PC-3 (cell line): ENCODE measurements at regions not wholly inside any gene's neighbourhood (a gene's known extent, or its start where the extent isn't known, plus 50 kb on each side); places are given as distances from the start of the nearest gene placed in this dataset.

Experiments used
- ATAC-seq: fragments of 200-7000 bp; cut with Tn5 transposase; 2 replicates; pipeline ENCODE4 v1.9.1; 2020; ENCODE audit warnings: mild to moderate bottlenecking, moderate library complexity
- BruUV-seq: library from RNA; stranded (reverse); fragments of 400-500 nt; replicated peaks from 2 replicates; lab custom pipeline; 2021; lab: Mats Ljungman, UMichigan
- CTCF ChIA-PET: fragments of 300-600 bp; sonication (Branson Sonifier 250); formaldehyde crosslinking; loops from one replicate; lab custom pipeline; 2022; ENCODE audit warnings: antibody characterized with exemption; lab: Charles Lee
- POLR2A ChIA-PET: fragments of 300-600 bp; sonication (Branson Sonifier 250); formaldehyde crosslinking; loops from one replicate; lab custom pipeline; 2022; ENCODE audit warnings: antibody characterized with exemption; ENCODE audit not compliant: unreplicated experiment; lab: Charles Lee
- DNase-seq: peaks from one replicate; pipeline ENCODE4 v3.0.0-alpha.2; 2015
- H2AFZ ChIP-seq: fragments of 300-600 bp; sonication (generic); 2 replicates; pipeline ENCODE4 v1.6.0; 2016; ENCODE audit warnings: antibody characterized with exemption, low read length
- H3F3A ChIP-seq: fragments of 300-600 bp; sonication (generic); one replicate; pipeline ENCODE4 v1.6.0; 2017; ENCODE audit warnings: antibody characterized with exemption, low read length, control low read depth, mild to moderate bottlenecking; ENCODE audit not compliant: unreplicated experiment
- H3K27ac ChIP-seq: fragments of 300-600 bp; sonication (generic); 2 replicates; pipeline ENCODE4 v1.5.1; 2016; ENCODE audit warnings: mild to moderate bottlenecking, low read length
- H3K27me3 ChIP-seq: fragments of 300-600 bp; sonication (generic); 2 replicates; pipeline ENCODE4 v1.6.1; 2016; ENCODE audit warnings: low read length, mixed read lengths
- H3K36me3 ChIP-seq: fragments of 300-600 bp; sonication (generic); 2 replicates; pipeline ENCODE4 v1.6.1; 2016; ENCODE audit warnings: low read depth, mixed run types, low read length, mixed read lengths
- H3K4me1 ChIP-seq: fragments of 300-600 bp; sonication (generic); 2 replicates; pipeline ENCODE4 v1.5.1; 2016; ENCODE audit warnings: low read length; ENCODE audit not compliant: insufficient read depth
- H3K4me2 ChIP-seq: fragments of 300-600 bp; sonication (generic); 2 replicates; pipeline ENCODE4 v1.6.0; 2016; ENCODE audit warnings: low read length
- H3K4me3 ChIP-seq: fragments of 300-600 bp; sonication (generic); 2 replicates; pipeline ENCODE4 v1.5.1; 2016; ENCODE audit warnings: mild to moderate bottlenecking, low read length, mixed read lengths
- H3K79me2 ChIP-seq: fragments of 300-600 bp; sonication (generic); 2 replicates; pipeline ENCODE4 v1.6.1; 2017; ENCODE audit warnings: low read length, mixed read lengths
- H3K9ac ChIP-seq: fragments of 300-600 bp; sonication (generic); 2 replicates; pipeline ENCODE4 v1.6.0; 2016; ENCODE audit warnings: mild to moderate bottlenecking, low read length
- H3K9me2 ChIP-seq: fragments of 300-600 bp; sonication (generic); replicated peaks from 2 replicates; pipeline ENCODE4 v1.6.1; 2016; ENCODE audit warnings: mixed run types, low read length, mixed read lengths
- H3K9me3 ChIP-seq: fragments of 300-600 bp; sonication (generic); 2 replicates; pipeline ENCODE4 v1.6.1; 2016; ENCODE audit warnings: low read length, mixed read lengths
- H4K20me1 ChIP-seq: fragments of 300-600 bp; sonication (generic); 2 replicates; pipeline ENCODE4 v1.6.1; 2016; ENCODE audit warnings: low read length, mixed read lengths
- CTCF ChIP-seq: fragments of 300-600 bp; sonication (generic); conservative IDR thresholded peaks from 2 replicates; pipeline ENCODE4 v1.5.1; 2017; ENCODE audit warnings: antibody characterized with exemption, low read depth, mild to moderate bottlenecking, low read length
- EZH2 ChIP-seq: fragments of 300-600 bp; sonication (generic); IDR thresholded peaks from one replicate; pipeline ENCODE4 v1.6.1; 2017; ENCODE audit warnings: antibody characterized with exemption, mild to moderate bottlenecking, low read length; ENCODE audit not compliant: unreplicated experiment
- EZH2phosphoT487 ChIP-seq: fragments of 300-600 bp; sonication (generic); IDR thresholded peaks from 2 replicates; pipeline ENCODE4 v1.6.1; 2018; ENCODE audit warnings: mild to moderate bottlenecking, antibody characterized with exemption, low read length, borderline replicate concordance
- intact Hi-C: fragments of 100-400 bp; cut with micrococcal nuclease; formaldehyde crosslinking; loops from 2 replicates; pipeline ENCODE4 v1.9.0; 2023

GRCh38 chr5:96236831-96237230 lies 196.2 kb downstream of the PCSK1 start:
- TF ChIP-seq EZH2phosphoT487 (no peak), CTCF (no peak), EZH2 (no peak)
- no peaks in the 10 kb centered on the region for H3F3A ChIP-seq
- H3K9ac ChIP-seq, result no peak overlapping the region
- CTCF ChIA-PET, result no interaction called here
- H3K36me3 ChIP-seq, result no peaks in the 10 kb centered on the region
- intact Hi-C loops, result no loop called here
- BruUV-seq, result no TSS peak
- DNase-seq (no peak), ATAC-seq (no peak)
- H3K27me3 ChIP-seq, result no peaks in the 10 kb centered on the region
- peaks cover 6% of the 10 kb centered on the region; the same call in 1 of the 2 replicates for H3K9me3 ChIP-seq
- no peak overlapping the region for H2AFZ ChIP-seq
- no peak overlapping the region for H3K4me2 ChIP-seq
- no peaks in the 10 kb centered on the region for H3K4me1 ChIP-seq
- H3K27ac ChIP-seq, result no peak overlapping the region
- H4K20me1 ChIP-seq, result no peaks in the 10 kb centered on the region
- POLR2A ChIA-PET, result no interaction called here
- no peaks in the 10 kb centered on the region for H3K79me2 ChIP-seq
- no peak overlapping the region for H3K4me3 ChIP-seq
- H3K9me2 ChIP-seq, result no peaks in the 10 kb centered on the region

- no peaks in the 10 kb centered on the region for H3K9me2 ChIP-seq
- no peak overlapping the region for H3K27ac ChIP-seq
- no peak overlapping the region for H3K4me2 ChIP-seq
- no peaks in the 10 kb centered on the region for H3K79me2 ChIP-seq
- no peaks in the 10 kb centered on the region for H3K4me1 ChIP-seq
- POLR2A ChIA-PET, result no interaction called here
- no peaks in the 10 kb centered on the region for H3K36me3 ChIP-seq
- no peak overlapping the region for H3K4me3 ChIP-seq
- H3K27me3 ChIP-seq, result no peaks in the 10 kb centered on the region
- peaks cover 6% of the 10 kb centered on the region; the same call in 1 of the 2 replicates for H3K9me3 ChIP-seq
- CTCF ChIA-PET, result no interaction called here
- no peak overlapping the region for H3K9ac ChIP-seq
- no peak overlapping the region for H2AFZ ChIP-seq
- DNase-seq, result no peak
- no peaks in the 10 kb centered on the region for H4K20me1 ChIP-seq
- no peak for ATAC-seq
- BruUV-seq, result no TSS peak
- H3F3A ChIP-seq, result no peaks in the 10 kb centered on the region
- TF ChIP-seq CTCF, result no peak
- no peak for TF ChIP-seq EZH2phosphoT487
- TF ChIP-seq EZH2, result no peak
- intact Hi-C loops, result no loop called here
These were observed 197.0 kb downstream of the PCSK1 start for GRCh38 chr5:96236051-96236450.

- intact Hi-C loops, result no loop called here
- no peaks in the 10 kb centered on the region for H3K9me2 ChIP-seq
- H4K20me1 ChIP-seq, result no peaks in the 10 kb centered on the region
- no TSS peak for BruUV-seq
- no peaks in the 10 kb centered on the region for H3K36me3 ChIP-seq
- no peak overlapping the region for H2AFZ ChIP-seq
- no peak for DNase-seq
- ATAC-seq, result no peak
- ChIA-PET CTCF (no interaction called here), POLR2A (no interaction called here)
- no peaks in the 10 kb centered on the region for H3K79me2 ChIP-seq
- TF ChIP-seq CTCF (no peak), EZH2phosphoT487 (no peak), EZH2 (no peak)
- no peaks in the 10 kb centered on the region for H3K4me1 ChIP-seq
- H3K9ac ChIP-seq, result no peak overlapping the region
- H3K4me2 ChIP-seq, result no peak overlapping the region
- H3K27ac ChIP-seq, result no peak overlapping the region
- peaks cover 6% of the 10 kb centered on the region; the same call in 1 of the 2 replicates for H3K9me3 ChIP-seq
- no peaks in the 10 kb centered on the region for H3K27me3 ChIP-seq
- no peaks in the 10 kb centered on the region for H3F3A ChIP-seq
- H3K4me3 ChIP-seq, result no peak overlapping the region
These were observed 197.8 kb downstream of the PCSK1 start for GRCh38 chr5:96235008-96235910.
